ENCODE measurements at regions not wholly inside any gene's neighbourhood (a gene's known extent, or its start where the extent isn't known, plus 50 kb on each side); places are given as distances from the start of the nearest gene placed in this dataset.

- Histone ChIP-seq H3K4me1 (no peaks in the 10 kb centered on the region), H3K36me3 (no peaks in the 10 kb centered on the region), H3K27ac (no peak overlapping the region), H3K9me3 (peaks cover 89% of the 10 kb centered on the region), H3K4me3 (no peak overlapping the region), H3K27me3 (ENCODE audit: low read depth) (no peaks in the 10 kb centered on the region)
- TF ChIP-seq, protein P1, sequence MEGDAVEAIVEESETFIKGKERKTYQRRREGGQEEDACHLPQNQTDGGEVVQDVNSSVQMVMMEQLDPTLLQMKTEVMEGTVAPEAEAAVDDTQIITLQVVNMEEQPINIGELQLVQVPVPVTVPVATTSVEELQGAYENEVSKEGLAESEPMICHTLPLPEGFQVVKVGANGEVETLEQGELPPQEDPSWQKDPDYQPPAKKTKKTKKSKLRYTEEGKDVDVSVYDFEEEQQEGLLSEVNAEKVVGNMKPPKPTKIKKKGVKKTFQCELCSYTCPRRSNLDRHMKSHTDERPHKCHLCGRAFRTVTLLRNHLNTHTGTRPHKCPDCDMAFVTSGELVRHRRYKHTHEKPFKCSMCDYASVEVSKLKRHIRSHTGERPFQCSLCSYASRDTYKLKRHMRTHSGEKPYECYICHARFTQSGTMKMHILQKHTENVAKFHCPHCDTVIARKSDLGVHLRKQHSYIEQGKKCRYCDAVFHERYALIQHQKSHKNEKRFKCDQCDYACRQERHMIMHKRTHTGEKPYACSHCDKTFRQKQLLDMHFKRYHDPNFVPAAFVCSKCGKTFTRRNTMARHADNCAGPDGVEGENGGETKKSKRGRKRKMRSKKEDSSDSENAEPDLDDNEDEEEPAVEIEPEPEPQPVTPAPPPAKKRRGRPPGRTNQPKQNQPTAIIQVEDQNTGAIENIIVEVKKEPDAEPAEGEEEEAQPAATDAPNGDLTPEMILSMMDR (IDR thresholded peaks at IDR 0.05): no peak
- intact Hi-C loops (cut with DNase I): no loop called here
- no peak for DNase-seq
- no peak for ATAC-seq
Observed at GRCh38 chr19:27529158-27529557, 1683.8 kb downstream of the UQCRFS1 start.

GRCh38 chr19:27522223-27522622 is 1690.7 kb downstream of the UQCRFS1 start:
- ATAC-seq (no peak), DNase-seq (no peak)
- no peaks in the 10 kb centered on the region for H3K27me3 ChIP-seq (ENCODE audit: low read depth)
- no peak overlapping the region for H3K27ac ChIP-seq
- H3K4me3 ChIP-seq: no peak overlapping the region
- H3K36me3 ChIP-seq: no peaks in the 10 kb centered on the region
- no peaks in the 10 kb centered on the region for H3K4me1 ChIP-seq
- intact Hi-C loops (cut with DNase I): no loop called here
- H3K9me3 ChIP-seq: peaks cover 44% of the 10 kb centered on the region
- TF ChIP-seq, protein P1 (IDR thresholded peaks at IDR 0.05): no peak

All from lower lobe of right lung (tissue), 2 donors.